Cardiac muscle cell (in vitro differentiated cells and primary cell): ENCODE measurements at regions not wholly inside any gene's neighbourhood (a gene's known extent, or its start where the extent isn't known, plus 50 kb on each side); places are given as distances from the start of the nearest gene placed in this dataset.

Experiments
- DNase-seq, 2 donors: peaks; one replicate each; pipeline versions ENCODE4 v3.0.0 to v3.0.0-alpha.2; 2010 to 2017; ENCODE audit warnings: low read depth in 1 of 2, low spot score in 1 of 2
- H3K27ac ChIP-seq: fragments of 200-600 bp; sonication (generic); 2 replicates; pipeline ENCODE4 v1.5.1; 2016
- H3K27me3 ChIP-seq: fragments of 200-600 bp; sonication (generic); 2 replicates; pipeline ENCODE4 v1.6.0; 2016; ENCODE audit warnings: control low read depth
- H3K36me3 ChIP-seq: fragments of 200-600 bp; sonication (generic); 2 replicates; pipeline ENCODE4 v1.5.1; 2016; ENCODE audit warnings: control low read depth
- H3K4me1 ChIP-seq: fragments of 200-600 bp; sonication (generic); 2 replicates; pipeline ENCODE4 v1.8.1; 2017; ENCODE audit warnings: low read depth, mild to moderate bottlenecking, mixed run types
- H3K4me3 ChIP-seq: fragments of 200-600 bp; sonication (generic); 2 replicates; pipeline ENCODE4 v1.5.1; 2016; ENCODE audit warnings: mild to moderate bottlenecking
- H3K9me3 ChIP-seq: fragments of 200-600 bp; sonication (generic); 2 replicates; pipeline ENCODE4 v1.5.1; 2017; ENCODE audit warnings: low read depth, mild to moderate bottlenecking, control low read depth
- CTCF ChIP-seq: IDR thresholded peaks from 2 replicates; pipeline ENCODE4 v1.5.1; 2012; ENCODE audit warnings: low read depth, mild to moderate bottlenecking, low read length

DNA sequence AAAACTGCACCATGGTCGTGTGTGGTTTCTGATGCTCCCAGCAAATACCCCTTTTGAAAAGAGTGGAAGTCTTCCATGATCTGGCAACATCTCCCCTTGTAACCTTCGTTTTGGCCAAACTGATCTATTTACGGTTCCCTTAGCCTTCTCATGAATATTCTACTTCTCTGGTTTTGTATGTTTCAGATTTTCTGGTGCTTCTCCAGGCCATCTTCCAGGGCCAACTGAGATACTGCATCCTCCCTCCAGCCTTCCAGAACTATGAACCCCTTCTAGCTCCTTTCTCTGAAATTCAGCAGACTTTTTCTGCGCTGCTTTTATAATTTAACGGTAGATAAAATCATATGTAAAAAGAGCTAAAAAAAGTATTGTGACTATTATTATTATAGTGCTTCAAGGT lies 97.7 kb downstream of the XCL2 start:
- no peaks in the 10 kb centered on the region for H3K36me3 ChIP-seq
- no peaks in the 10 kb centered on the region for H3K9me3 ChIP-seq
- no peaks in the 10 kb centered on the region for H3K27me3 ChIP-seq
- no peak for DNase-seq
- TF ChIP-seq CTCF, result no peak
- no peak overlapping the region for H3K4me3 ChIP-seq
- H3K4me1 ChIP-seq, result no peaks in the 10 kb centered on the region
- no peak overlapping the region for H3K27ac ChIP-seq

- Histone ChIP-seq H3K36me3 (no peaks in the 10 kb centered on the region), H3K9me3 (no peaks in the 10 kb centered on the region), H3K27ac (no peak overlapping the region), H3K27me3 (no peaks in the 10 kb centered on the region), H3K4me3 (no peak overlapping the region), H3K4me1 (peaks cover 8% of the 10 kb centered on the region)
- no peak for TF ChIP-seq CTCF
- DNase-seq, result no peak
Measured at GRCh38 chr1:168443899-168444298, 99.9 kb downstream of the XCL2 start.

GRCh38 chr1:168443356-168443755 lies 100.4 kb downstream of the XCL2 start:
- no peaks in the 10 kb centered on the region for H3K9me3 ChIP-seq
- H3K27ac ChIP-seq, result no peak overlapping the region
- no peaks in the 10 kb centered on the region for H3K36me3 ChIP-seq
- no peak for DNase-seq
- H3K4me3 ChIP-seq, result no peak overlapping the region
- TF ChIP-seq CTCF, result no peak
- H3K27me3 ChIP-seq, result no peaks in the 10 kb centered on the region
- peaks cover 12% of the 10 kb centered on the region for H3K4me1 ChIP-seq

DNA sequence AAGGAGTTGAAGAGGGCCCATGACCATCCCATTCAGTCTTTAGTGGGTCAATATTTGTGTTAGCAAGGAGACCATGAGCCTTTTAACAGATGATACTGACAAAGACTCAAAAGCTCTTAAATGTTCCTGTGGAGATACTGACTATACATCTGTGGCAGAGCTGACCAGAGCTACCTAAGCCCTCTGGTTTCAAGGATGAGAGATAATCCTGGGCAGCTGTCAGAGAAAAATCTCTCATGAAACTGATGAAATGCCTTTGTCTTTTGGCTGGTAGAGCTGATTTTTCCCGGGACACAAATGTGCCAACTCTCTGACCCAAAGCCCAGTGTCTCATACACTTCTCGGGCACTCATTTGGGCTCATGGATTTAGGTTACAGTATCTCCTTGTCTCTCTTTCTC lies 100.9 kb downstream of the XCL2 start:
- no peak for DNase-seq
- TF ChIP-seq CTCF, result no peak
- H3K27ac ChIP-seq, result no peak overlapping the region
- H3K4me1 ChIP-seq, result peaks cover 12% of the 10 kb centered on the region
- H3K4me3 ChIP-seq, result no peak overlapping the region
- H3K27me3 ChIP-seq, result no peaks in the 10 kb centered on the region
- H3K9me3 ChIP-seq, result no peaks in the 10 kb centered on the region
- no peaks in the 10 kb centered on the region for H3K36me3 ChIP-seq

DNA sequence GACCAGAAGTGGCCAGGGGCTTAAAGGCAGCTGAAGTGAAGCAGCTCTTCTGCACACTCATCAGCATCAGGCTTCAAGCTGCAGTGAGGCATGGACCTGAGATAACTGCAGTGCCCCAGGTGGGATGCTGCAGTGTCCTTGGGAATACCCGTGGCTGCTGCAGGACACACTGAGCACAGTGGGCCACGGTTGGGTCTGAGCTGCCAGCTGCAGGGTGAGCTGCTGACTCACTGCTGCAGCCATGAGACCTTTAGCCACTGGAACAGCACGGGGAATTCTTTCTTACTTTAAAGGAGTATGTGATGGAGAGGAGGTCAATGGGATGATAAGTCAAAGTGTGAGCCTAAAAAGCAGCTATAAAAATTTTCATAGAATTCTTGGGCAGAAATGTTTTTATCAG lies 102.1 kb downstream of the XCL2 start:
- TF ChIP-seq CTCF, result no peak
- no peak overlapping the region for H3K4me3 ChIP-seq
- no peaks in the 10 kb centered on the region for H3K27me3 ChIP-seq

More for the DNA sequence above, 102.1 kb downstream of the XCL2 start:
- no peak for DNase-seq
- peak overlapping the region; percentile 12 for H3K27ac ChIP-seq
- H3K4me1 ChIP-seq, result peaks cover 12% of the 10 kb centered on the region
- no peaks in the 10 kb centered on the region for H3K9me3 ChIP-seq
- no peaks in the 10 kb centered on the region for H3K36me3 ChIP-seq
